LNCaP clone FGC (cell line): ENCODE measurements at regions not wholly inside any gene's neighbourhood (a gene's known extent, or its start where the extent isn't known, plus 50 kb on each side); places are given as distances from the start of the nearest gene placed in this dataset.
"Not testable (repeated sequence)": the region's sequence is repeated elsewhere in the genome, so short reads cannot be mapped to it uniquely, and the experiment has no call there.

ENCODE experiments used
- DNase-seq: peaks from one replicate; pipeline ENCODE4 v3.0.0-alpha.2; 2011; ENCODE audit warnings: low read depth
- H3K4me3 ChIP-seq: 2 replicates; pipeline ENCODE4 v1.5.1; 2011; ENCODE audit warnings: mild to moderate bottlenecking, low read depth, low read length, control low read depth
- TF ChIP-seq, protein P1 (sequence below): IDR thresholded peaks from 2 replicates; pipeline ENCODE4 v1.5.1; 2012; ENCODE audit warnings: mild to moderate bottlenecking; ENCODE audit not compliant: control insufficient read depth, insufficient read depth; ENCODE audit errors: extremely low read depth

DNA sequence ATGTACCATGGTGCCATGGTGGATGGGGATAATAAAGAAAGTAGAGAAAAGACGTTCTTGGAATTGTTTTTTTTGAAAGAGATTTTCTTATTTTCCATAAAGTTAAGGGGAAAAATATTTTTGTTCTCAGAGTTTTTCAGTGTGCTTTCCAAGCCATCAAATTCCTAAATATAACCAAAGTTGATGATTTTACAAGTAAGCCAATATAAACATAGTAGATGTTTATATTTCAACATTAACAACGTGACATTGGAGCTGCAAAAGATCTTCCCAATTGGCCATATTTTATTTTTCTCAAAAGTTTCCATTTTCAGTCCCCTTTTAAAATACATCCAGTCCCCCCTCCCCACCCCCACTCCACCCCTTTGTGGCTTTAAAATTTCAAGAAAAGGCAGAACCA, 80.9 kb upstream of the PICALM start:
- DNase-seq = no peak
- no peak overlapping the region for H3K4me3 ChIP-seq
- TF ChIP-seq, protein P1, sequence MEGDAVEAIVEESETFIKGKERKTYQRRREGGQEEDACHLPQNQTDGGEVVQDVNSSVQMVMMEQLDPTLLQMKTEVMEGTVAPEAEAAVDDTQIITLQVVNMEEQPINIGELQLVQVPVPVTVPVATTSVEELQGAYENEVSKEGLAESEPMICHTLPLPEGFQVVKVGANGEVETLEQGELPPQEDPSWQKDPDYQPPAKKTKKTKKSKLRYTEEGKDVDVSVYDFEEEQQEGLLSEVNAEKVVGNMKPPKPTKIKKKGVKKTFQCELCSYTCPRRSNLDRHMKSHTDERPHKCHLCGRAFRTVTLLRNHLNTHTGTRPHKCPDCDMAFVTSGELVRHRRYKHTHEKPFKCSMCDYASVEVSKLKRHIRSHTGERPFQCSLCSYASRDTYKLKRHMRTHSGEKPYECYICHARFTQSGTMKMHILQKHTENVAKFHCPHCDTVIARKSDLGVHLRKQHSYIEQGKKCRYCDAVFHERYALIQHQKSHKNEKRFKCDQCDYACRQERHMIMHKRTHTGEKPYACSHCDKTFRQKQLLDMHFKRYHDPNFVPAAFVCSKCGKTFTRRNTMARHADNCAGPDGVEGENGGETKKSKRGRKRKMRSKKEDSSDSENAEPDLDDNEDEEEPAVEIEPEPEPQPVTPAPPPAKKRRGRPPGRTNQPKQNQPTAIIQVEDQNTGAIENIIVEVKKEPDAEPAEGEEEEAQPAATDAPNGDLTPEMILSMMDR = no peak

DNA sequence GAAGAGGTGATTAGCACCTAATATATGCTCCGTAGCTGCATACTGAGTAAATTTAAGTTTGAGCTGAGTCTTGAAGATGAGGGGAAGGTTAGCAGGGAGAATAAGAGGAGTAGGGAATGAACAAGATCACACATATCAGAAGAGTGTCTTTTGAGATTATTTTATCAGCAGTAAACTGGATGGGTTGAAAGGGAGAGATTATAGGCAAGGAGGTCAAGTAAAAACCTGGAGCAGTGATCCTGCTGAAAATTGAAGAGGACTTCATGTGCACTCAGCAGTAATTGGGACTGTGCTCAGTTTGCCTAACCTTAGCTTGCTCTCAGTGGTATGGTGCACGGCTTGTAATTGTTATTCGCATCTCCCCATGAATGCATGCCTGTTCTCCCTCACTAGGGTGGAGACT, 79.5 kb upstream of the PICALM start:
- DNase-seq = no peak
- TF ChIP-seq, protein P1 = no peak
- H3K4me3 ChIP-seq = no peak overlapping the region

DNA sequence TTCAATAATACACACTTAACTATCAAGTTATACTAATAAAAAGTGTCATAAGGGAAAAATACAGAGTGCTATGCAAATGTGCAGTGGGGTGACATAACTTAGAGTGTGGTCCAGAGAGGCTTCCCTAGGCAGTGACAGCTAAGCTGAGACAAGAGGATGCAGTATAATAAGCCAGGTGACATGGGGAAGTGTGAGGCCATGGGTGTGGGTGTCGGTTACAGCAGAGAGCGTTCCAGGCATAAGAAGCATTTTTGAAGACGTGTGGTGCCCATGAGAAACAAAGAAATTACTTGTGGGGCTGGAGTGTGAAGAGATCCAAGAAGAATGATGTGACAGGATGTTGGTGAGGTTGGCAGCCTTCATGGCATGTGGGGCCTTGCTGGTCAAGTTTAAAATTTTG, 78.1 kb upstream of the PICALM start:
- TF ChIP-seq, protein P1 = no peak
- no peak overlapping the region for H3K4me3 ChIP-seq
- no peak for DNase-seq

DNA sequence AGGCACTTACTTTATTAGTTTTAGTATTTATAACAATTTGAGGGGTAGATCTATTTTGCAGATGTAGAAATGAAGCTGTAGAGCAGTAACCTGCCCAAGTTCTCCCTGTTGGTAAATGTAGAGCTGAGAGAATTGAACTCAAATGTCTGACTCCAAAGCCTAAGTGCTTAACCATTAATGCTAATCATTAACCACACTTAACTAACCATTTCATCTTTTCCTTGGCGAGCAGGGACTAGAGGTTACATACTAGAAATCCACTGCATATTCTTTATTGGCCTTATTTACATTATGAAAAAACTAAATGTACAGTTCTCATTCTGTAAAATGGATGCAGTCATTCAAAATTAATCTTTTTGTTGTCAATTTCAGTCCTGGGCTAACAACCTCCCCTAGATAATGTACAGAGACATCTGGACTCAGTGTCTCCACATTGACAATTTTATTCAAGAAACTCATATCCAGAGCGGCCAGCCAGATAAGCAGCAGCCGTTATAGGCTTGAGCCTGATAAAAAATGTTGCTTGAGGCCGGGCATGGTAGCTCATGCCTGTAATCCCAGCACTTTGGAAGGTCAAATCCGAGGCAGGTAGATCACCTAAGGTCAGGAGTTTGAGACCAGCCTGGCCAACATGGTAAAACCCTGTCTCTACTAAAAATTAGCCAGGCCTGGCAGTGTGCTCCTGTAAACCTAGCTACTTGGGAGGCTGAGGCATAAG, 76.7 kb upstream of the PICALM start:
- TF ChIP-seq, protein P1 = no peak
- DNase-seq = no peak
- no peak overlapping the region for H3K4me3 ChIP-seq

DNA sequence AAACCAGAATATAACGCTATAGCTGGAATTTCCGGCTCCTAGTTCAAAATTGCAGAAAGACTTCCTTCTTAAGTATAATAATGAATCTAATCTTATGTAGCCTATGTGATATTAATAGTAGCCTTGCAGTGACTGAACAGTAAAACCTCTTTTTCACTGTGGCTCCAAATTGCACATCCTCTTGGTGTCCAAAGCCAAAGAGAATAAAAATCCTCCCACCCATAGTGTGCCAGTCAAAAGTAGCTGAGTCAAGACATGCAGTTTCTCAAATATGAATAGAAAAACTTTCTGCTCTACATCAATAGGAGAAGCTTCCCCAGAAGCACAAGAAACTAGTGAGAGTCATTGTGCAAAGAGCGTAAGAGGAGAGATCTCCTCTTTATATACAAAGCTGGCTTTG, 76.0 kb upstream of the PICALM start:
- H3K4me3 ChIP-seq = no peak overlapping the region
- no peak for DNase-seq
- TF ChIP-seq, protein P1 = no peak

DNA sequence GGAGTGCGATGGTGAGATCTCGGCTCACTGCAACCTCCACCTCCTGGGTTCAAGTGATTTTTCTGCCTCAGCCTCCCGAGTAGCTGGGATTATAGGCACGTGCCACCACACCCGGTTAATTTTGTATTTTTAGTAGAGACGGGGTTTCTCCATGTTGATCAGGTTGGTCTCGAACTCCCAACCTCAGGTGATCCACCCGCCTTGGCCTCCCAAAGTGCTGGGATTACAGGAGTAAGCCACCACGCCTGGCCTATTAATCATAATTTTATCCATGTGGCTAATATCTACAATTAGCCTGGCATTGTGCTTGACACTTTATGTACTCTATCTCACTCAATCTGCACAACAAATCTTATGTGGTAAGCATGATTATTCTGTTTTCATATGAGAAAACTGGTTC, 75.2 kb upstream of the PICALM start:
- H3K4me3 ChIP-seq, DNase-seq: not testable (repeated sequence)

DNA sequence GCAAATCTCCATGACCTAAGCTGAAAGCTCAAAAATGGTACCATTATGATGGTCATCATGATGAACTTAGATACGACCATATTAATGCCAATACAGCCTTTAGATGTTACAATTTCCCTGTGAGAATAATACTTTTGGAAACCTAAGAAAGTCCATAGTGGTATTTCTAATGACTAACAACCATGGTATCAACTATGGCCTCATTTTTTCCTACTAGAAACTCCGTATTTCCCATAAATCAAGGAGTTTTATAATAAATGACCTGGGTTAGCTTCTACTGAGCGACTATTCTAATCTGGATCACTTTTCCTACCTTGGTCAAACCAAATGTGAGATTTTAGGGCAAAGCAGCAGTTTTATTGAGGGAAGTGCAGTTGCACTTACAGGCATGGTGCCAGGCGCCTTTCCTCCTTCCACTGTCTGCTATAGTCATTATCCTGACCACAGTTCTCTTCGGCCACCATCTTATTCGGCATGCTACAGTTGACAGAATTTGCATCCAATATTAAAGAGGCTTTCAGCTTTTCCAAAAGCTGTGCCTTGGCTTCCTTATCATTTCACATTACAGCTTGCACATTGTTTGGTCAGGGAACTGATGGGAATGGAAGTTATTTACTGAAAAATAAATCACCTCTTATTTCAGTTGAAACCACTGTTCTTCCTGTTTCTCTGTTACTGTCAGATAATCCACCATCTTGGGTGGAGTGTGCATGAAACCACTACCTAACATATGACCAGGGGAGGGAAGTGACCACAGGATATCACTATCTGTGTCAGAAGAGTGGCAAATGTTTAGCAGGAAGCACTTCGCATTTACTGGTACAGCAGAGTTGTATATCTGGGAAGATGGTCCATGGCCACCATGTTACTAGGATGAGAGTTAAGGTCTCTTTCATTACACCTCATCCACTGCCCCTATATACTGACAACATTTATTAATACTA, 74.5 kb upstream of the PICALM start:
- no peak for DNase-seq
- H3K4me3 ChIP-seq = no peak overlapping the region
- TF ChIP-seq, protein P1 = no peak
